Left cardiac atrium (tissue), 4 donors: ENCODE measurements at regions not wholly inside any gene's neighbourhood (a gene's known extent, or its start where the extent isn't known, plus 50 kb on each side); places are given as distances from the start of the nearest gene placed in this dataset.

Experiments used
- ATAC-seq, 2 donors: fragments of 200-7000 bp; cut with Tn5 transposase; one replicate each; pipeline ENCODE4 v1.9.1; 2020; ENCODE audit warnings: mild to moderate bottlenecking in 2 of 2, moderate library complexity in 2 of 2
- DNase-seq: peaks from one replicate; pipeline ENCODE4 v3.0.0-alpha.2; 2020
- intact Hi-C, 2 donors: fragments of 100-400 bp; cut with DNase I; formaldehyde crosslinking; loops; one replicate each; pipeline versions ENCODE4 v1.14.1 to v1.15.1; 2022 to 2023
- donor health status: DM: no; HTN: yes; CAD: no.
- donor health status: DM: no; HTN: yes; CAD: no; lungs with severe emphysema.
- donor health status: DM: yes; HTN: yes; CAD: no.
- donor health status: Dilated cardiomyopathy.

DNA sequence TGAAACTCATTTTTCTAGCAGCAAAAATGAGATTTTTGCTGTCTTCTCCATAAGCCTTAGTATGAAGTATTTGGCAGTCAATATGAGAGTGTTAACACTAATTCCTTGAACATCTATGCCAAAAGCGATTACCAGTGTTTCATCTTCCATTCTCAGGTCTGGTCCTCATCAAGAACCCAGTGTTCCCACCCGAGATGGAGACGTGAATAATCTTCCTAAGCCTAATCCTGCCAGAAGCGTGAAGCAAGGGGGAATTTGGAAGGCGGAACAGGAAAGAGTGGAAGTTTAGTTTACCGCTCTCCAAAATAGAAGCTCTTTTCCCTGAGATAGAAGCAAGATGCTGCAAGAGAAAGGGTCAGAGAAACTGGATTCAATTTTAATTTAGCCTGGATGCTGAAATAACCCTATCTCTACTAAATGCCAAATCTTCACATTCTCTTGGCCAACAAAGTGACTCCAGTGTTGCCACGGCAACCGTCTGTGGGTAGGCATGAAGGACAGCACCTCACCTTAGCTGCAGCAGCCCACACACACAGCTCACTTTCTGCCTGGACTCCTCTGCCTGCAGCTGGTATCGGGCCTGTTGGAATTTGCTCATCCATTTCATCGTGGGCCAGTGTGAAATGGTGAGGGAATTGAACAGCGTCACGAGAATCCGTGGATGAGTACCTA lies 711.1 kb downstream of the CBLN2 start:
- intact Hi-C loops: no loop called here
- no peak for DNase-seq

DNA sequence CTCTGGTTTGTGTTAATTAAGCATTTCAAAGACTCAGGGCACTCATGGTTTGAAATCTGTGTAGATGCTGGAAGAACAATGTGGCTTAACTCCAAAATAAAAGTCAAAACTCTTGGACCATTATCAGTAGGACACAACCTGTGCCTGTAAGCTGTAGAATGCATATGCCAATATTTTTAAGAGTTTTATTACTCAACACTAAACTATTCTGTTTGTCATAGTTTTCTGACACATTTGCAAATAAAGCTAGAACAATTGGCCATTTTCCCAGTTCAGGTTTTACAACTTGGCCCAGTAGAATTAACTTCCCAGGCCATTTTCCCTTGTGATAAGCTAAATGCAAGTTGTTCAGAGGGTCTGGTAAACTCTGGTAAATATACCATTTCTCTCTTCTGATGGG lies 713.1 kb downstream of the CBLN2 start:
- intact Hi-C loops: no loop called here
- DNase-seq (no peak), ATAC-seq (no peak)

More for the DNA sequence above, 711.1 kb downstream of the CBLN2 start:
- no peak for ATAC-seq

DNA sequence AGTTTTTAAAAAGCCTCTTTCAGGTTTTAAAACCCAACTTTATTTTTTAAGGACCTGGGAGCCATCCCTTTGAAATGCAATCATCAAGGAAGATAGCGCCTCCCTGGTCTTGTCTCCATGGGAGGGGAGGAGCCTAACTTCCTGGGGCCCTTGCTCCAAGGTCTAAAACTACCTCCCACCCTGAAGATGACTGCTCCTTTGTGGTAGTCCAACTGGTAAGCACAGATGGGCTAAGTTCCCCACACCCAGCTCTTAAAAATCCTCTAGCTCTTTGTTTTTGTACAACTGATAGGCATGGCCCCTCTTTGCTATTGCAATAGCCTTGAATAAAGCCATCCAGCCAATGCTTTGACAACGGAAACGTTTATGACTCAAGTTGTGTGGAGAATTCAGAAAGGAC lies 716.8 kb downstream of the CBLN2 start:
- ATAC-seq: no peak
- no peak for DNase-seq
- intact Hi-C loops: no loop called here

DNA sequence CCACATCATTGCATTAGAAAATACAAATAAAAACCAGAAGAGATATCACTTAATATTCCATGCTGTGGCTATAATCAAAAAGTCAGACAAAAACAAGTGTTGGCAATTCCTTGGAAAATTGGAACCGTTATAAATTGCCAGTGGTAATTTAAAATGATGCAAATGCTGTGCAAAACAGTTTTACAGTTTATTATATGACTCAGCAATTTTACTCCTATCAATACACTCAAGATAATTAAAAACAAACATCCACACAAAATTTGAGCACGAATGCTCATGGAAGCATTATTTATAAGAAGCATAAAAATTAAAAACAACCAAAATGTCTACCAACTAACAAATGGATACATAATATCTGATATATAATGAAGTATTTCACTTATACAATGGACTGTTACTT lies 728.8 kb downstream of the CBLN2 start:
- no peak for ATAC-seq
- intact Hi-C loops: no loop called here
- no peak for DNase-seq

DNA sequence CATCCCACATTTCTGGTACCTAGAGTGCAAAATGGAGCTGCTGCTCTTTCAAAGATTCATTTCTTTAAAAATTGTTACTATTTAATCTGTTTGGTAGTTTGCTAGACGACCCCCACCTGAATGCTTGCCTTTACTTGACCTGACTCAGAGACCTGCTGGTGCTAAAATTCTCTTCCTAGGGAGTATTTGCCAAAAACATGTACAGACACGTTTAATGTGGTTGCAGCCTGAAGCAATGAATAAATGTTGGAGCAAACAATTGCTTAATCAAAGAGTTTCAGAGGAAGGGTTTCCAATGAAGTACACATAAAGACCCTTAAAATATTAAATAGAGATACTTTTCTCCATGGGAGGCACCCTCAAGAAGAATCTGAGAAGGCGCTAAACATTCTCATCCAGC lies 734.4 kb downstream of the CBLN2 start:
- ATAC-seq: no peak
- no peak for DNase-seq
- intact Hi-C loops: no loop called here

DNA sequence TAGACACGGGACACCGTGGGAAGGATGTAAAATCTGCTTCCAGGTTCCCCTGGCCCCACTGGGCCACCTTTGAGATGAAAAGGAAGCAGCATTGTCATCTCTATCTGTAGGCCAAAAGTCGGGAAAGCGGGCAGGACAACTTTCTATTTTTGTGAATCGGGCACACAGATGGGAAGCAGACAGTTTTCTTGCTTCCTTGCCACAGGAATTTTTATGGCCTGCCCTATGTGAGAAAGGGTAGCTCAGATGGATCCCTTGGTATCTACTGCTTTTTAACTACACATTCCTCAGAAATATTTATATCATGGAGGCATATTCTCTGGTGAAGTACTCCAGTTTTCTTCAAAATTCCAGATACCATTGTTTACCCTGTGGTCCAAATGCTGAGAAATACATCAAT lies 735.5 kb downstream of the CBLN2 start:
- no peak for DNase-seq
- intact Hi-C loops: no loop called here
- no peak for ATAC-seq

DNA sequence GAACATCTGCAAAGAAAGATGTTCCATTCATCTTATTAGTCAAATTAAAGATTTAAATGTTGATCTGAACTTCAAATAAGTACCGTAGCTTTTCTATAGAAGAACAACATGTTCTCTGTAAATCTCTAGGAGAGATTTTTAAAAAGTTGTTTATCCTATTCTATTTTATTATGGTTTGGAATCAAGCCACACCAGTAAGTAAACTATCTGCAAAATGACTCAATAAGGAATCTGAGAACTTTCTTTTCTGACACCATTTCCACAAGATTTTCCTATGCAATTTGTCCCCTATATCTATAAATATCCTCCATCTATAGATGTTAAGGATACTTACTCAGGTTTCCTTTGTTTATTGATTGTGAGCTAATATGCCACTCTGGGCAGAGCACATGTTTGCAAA lies 736.6 kb downstream of the CBLN2 start:
- no peak for DNase-seq
- intact Hi-C loops: no loop called here

DNA sequence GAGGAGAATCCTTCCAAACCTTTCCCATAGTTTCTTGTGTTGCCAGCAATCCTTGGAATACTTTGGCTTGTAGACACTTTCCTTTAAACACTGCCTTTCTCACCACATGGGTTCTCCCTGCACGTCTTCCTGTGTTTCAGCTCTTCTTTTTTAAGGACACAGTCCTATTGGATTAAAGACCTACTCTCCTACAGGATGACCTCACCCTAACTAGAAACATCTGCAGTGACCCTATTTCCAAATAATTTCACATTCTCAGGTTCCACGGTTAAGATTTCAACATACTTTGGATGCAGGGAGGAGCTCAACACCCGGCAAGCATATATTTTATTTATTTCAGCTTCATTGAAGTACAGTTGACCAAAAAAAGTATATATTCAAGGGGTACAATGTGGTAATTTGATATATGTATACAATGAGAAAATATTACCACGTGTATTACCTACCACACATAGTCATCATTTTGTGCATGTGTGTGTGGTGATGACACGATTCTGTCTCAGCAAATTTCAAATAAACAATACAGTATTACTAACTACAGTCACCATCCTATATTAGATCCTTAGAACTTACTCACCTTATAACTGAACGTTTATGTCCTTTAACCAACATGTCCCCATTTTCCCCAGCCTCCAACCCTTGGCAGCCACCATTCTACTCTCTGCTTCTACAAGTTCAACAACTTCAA lies 745.0 kb downstream of the CBLN2 start:
- no peak for DNase-seq
- no peak for ATAC-seq
- intact Hi-C loops: no loop called here

More for the DNA sequence above, 736.6 kb downstream of the CBLN2 start:
- ATAC-seq: no peak

DNA sequence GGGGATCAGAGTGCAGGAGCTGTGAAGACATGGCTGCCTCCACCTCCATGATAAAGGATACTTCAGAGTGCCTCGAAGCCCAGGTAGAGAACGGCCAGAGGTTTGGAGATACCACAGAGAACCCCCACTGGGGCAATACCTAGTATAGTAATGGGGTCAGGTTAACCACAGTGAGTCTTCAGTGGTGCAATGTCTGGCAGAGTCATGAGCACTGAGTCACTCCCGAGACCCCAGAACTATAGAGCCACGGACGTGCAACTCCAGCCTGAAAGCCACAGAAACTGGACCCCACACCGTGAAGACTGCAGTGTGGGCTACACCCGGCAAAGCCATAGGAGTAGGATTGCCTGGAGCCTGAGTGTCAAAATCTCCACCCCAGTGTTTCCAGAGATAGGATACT lies 746.6 kb downstream of the CBLN2 start:
- ATAC-seq (no peak), DNase-seq (no peak)
- intact Hi-C loops: no loop called here

DNA sequence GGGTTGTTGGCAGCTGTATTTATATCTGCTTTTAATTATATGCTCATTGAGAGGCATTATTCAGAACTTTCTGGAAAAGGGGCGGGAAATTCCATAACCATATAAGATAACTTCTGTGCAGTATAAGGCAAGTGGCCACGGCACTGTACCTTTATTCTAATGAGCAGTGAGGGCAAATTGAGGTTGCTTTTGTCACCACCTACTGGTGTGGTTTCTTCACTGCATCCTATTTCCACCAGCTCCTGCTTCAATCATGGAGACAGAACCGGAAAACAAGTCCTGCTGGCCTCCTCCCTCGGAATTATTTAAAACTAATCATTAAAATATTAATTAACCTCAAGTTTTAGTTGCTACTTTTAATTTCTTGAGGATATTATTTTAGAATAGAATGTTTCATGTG lies 759.4 kb downstream of the CBLN2 start:
- intact Hi-C loops: no loop called here
- ATAC-seq (no peak), DNase-seq (no peak)

DNA sequence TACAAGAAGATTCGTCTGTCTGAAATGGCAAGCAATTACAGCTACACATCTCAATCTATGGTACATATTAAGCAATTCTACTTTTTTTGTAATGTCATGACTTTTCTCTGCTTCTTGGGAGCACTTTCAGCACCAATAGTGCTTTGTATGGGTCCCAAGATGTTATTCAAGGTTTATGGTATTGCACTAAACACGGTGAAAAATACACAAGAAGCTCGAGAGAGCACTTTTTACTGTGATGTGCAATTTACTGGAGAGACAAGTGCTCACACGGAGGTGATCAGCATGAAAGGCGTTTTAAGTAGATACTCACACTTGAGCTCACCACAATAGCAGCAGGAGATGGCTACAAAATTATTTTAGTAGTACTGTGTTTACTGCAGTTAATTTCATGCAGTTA lies 783.6 kb downstream of the CBLN2 start:
- intact Hi-C loops: no loop called here
- no peak for ATAC-seq
- no peak for DNase-seq

DNA sequence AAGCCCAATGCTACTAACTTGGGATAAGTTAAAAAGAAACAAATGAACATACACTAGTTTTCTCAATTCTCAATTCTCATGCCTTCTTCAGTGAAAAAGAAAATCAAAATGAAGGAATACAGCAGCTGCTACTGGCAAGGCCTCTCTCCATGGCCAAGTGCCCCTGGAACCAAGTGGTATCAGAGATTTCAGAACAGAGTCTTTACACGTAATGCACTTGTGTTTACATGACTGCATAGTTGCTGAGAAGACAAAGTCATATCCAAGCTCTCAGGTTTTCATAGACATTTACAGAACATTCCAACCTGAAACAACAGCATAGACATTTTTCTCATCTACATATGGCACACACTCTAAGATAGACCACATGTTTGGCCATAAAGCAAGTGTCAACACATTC lies 789.9 kb downstream of the CBLN2 start:
- no peak for DNase-seq
- no peak for ATAC-seq
- intact Hi-C loops: no loop called here

DNA sequence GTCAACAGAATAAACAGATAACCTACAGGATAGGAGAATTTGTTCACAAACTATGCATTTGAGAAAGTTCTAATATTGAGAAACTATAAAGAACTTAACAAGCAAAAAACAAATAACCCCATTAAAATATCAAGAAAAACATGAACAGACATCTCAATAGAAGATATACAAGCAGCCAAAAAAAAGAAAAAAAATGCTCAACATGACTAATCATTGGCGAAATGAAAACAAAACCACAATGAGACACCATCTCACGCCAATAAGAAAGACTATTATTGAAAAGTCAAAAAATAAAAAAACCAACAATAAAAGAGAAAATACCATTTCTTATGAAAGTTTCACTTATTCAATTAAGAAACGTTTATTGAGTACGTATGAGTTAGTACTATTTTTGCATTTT lies 800.5 kb downstream of the CBLN2 start:
- no peak for ATAC-seq
- DNase-seq: no peak
- intact Hi-C loops: no loop called here

DNA sequence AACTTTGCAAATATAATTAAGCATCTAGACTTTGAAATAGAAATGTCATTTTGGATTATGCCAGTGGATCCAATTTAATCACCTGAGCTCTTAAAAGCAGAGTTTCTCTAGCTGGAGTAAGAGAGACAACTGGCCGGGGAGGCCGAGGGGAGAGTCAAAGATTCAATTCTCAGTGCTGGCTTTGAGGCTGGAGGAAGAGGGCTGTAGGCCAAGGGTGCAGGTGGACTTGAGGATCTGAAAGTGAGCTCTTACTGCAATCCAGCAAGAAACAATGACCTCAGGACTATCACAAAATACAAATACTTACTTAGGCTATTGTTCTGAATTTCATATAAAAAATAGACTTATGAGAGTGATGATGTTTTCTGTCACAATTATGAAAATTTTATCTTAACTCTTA lies 814.5 kb downstream of the CBLN2 start:
- intact Hi-C loops: no loop called here
- ATAC-seq (no peak), DNase-seq (no peak)

DNA sequence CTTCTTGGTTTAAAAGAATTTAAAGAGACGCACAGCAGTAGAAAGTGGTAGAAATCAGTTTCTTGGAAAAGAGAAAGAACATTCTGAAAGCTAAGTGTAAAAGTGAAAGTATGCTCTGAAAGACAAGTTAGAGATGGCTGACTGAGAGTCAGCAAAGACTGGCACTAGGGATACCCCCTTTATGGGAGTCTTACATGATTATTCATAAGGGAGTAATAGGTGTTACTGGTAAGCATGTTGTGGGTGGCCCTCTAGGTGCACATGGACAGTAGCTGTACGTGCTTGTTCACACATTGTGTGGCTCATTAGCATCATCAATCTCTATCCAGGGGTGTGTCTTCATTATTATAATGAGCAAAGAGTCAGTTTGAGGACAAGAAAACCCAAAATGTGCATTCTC lies 816.2 kb downstream of the CBLN2 start:
- intact Hi-C loops: no loop called here
- ATAC-seq: no peak
- no peak for DNase-seq

DNA sequence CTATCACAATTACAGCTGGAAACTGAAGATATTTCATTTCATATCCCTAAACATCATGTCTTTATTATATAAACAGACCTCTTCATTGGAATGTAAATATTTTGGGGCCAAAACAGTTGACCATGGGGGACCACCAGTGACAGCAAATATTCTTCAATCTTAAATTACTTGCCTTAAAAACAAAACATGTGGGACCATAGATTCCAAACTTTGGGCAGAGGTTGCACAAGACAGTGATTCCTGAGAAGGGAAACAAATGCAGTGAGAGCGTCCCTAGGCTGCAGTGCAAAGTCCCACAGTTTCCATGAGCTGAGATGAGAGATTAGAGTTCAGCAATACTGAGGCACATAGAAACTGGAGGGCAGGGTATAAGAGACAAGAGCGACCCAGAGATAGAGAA lies 818.9 kb downstream of the CBLN2 start:
- DNase-seq (no peak), ATAC-seq (no peak)
- intact Hi-C loops: no loop called here

DNA sequence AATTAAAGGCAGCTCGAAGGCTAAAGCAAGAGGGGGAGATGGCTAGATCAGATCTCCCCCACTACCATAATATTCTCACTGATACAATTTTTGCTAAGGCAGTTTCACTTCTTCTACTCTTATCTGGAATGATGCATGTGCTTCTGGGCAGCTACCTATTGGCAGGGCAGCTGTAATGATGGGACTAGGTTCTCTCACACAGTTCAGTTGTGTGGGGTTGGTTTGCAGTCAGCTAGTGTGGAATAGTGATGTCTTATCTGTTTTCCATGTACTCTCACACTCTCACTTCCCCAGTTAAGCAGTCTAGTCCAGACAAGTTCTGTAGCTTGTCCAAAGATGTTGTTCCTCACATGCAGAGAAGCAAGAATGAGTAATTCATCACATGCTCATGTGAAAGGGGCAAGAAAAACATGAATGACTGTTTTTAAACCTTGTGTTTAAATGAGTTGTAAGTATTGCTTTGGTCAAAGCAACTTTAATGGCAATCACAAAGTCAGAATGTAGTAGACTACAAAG lies 836.1 kb downstream of the CBLN2 start:
- intact Hi-C loops: no loop called here
- ATAC-seq: no peak

DNA sequence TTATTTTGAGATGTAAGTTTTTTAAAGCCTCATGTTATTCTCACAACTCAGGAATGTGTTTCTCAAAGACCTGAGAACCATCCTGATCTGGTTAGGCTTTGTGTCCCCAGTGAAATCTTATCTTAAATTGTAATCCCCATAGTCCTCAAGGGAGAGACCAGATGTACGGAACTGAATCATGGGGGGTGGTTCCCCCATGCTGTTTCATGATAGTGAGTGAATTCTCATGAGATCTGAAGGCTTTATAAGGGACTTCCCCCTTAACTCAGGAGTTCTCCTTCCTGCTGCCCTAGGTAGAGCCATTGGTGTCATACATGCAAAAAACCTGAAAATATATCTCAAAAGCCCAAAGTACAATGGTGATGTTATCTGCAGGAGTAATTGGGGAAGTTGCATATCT lies 836.7 kb downstream of the CBLN2 start:
- intact Hi-C loops: no loop called here
- no peak for ATAC-seq
- no peak for DNase-seq

More for the DNA sequence above, 836.1 kb downstream of the CBLN2 start:
- DNase-seq: no peak

DNA sequence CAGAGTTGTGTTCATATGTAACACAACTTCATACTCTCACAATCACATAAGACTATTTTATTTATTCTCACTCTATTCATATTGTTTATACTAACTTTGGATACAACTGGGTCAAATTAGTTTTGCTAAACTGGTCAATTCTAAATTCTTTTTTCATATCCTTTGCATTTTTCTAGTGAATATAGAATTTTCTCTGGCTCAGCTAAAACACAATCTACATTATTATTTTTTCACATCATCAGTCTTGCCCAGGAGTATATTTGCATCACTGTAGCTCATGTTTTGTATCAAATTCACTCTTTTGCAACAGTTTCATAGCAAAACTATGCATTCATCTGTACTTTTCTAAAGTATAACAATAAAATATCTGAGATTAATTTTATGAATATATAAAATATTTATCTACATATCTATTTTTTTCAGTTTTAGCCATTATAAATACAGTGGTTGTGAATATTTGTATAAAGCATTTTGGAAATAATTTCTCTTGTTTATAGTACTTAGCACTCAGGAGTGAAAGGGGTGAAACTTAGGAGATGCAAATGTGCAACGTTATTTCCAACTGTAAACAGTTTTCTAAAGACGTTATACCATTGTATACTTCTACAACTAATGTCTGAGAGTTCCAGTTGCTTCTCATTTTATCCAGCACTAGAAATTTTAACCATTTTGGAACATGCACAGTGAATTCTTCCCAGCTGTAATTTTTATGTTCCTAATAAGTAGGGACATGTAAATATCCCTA lies 854.6 kb downstream of the CBLN2 start:
- ATAC-seq: no peak
- no peak for DNase-seq
- intact Hi-C loops: no loop called here

DNA sequence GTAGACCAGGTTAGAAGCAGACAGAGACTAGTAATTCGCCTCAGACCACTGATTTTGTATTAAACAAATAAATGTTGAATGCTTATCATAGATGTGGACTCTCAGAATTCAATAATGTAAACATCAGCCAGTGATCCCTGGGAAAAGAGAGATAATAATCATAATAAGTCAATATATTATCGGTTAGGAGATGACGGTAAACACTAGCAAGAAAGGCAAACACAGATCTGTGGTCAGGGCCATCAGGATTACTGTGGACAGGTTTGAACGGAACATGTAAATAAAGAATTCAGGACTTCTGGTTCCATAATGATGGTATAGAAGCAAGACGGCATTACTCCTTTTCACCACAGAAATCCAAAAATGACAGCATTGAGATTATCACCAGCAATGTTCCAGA lies 861.6 kb downstream of the CBLN2 start:
- no peak for ATAC-seq
- DNase-seq: no peak
- intact Hi-C loops: no loop called here

DNA sequence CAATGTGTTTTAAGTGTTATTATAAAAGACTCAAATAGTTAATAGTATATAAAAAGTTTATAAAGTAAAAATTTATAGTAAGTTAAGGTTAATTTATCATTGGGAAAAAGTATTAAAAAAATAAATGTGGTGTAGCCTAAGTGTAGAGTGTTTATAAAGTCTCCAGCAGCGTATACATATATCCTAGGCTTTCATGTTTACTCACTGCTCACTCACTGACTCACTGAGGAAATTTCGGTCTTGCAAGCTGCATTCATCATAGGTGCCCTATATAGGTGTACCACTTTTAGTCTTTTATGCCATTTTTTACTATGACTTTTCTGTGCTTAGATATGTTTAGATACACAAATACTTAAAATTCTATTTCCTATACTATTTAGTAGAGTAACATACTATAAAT lies 866.0 kb downstream of the CBLN2 start:
- intact Hi-C loops: no loop called here
- no peak for ATAC-seq
- no peak for DNase-seq
